GM12892 (cell line): ENCODE measurements at regions not wholly inside any gene's neighbourhood (a gene's known extent, or its start where the extent isn't known, plus 50 kb on each side); places are given as distances from the start of the nearest gene placed in this dataset.

ENCODE experiments used
- POLR2A ChIP-seq: IDR thresholded peaks from 2 replicates; pipeline ENCODE4 v1.6.1; 2011; ENCODE audit warnings: low read depth, low read length, control low read depth
- POLR2AphosphoS5 ChIP-seq: IDR thresholded peaks from 2 replicates; pipeline ENCODE4 v1.6.1; 2011; ENCODE audit warnings: low read depth, low read length, control low read depth

DNA sequence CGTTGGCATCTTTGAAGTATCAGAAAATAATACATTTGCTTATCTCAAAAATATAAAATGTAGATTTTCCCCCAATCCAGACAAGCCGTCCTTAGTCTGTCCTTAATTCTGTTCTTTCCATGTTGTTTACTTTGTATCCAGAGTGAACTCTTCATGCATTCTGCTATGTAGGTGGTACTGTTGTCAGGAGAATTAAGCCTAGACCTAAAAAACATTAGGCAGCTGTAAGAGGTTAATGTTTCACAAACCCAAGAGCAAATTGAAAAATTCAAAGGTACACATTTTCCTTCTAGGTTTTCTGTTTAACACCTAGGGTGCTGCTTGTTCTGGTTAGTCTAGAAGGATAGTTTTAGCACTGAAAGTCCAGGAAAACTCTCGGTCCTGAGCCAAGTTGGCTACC, 426.4 kb downstream of the QKI start:
- TF ChIP-seq POLR2A (no peak), POLR2AphosphoS5 (no peak)
